Inflammatory macrophage treated with lipopolysaccharide for 1 hour (primary cell): ENCODE measurements at regions not wholly inside any gene's neighbourhood (a gene's known extent, or its start where the extent isn't known, plus 50 kb on each side); places are given as distances from the start of the nearest gene placed in this dataset.
"Not testable (repeated sequence)": the region's sequence is repeated elsewhere in the genome, so short reads cannot be mapped to it uniquely, and the experiment has no call there.

Source experiments
- DNase-seq, 2 donors: peaks; one replicate each; pipeline ENCODE4 v3.0.0-alpha.2; 2020 to 2022

- DNase-seq, result no peak
These were observed 409.4 kb upstream of the SASH1 start for GRCh38 chr6:147933224-147933623.

GRCh38 chr6:147935656-147936055 lies 407.0 kb upstream of the SASH1 start:
- no peak for DNase-seq

- no peak for DNase-seq
These were observed 405.8 kb upstream of the SASH1 start for GRCh38 chr6:147936703-147937470.

GRCh38 chr6:147941143-147941542 lies 401.5 kb upstream of the SASH1 start:
- no peak for DNase-seq

- DNase-seq, result no peak
These were observed 400.3 kb upstream of the SASH1 start for GRCh38 chr6:147942363-147942762.

- no peak for DNase-seq
These were observed 398.5 kb upstream of the SASH1 start for GRCh38 chr6:147944122-147944521.

GRCh38 chr6:147947521-147947920 lies 395.1 kb upstream of the SASH1 start:
- no peak for DNase-seq

- no peak for DNase-seq
These were observed 392.5 kb upstream of the SASH1 start for GRCh38 chr6:147949981-147950622.

- no peak for DNase-seq
These were observed 392.0 kb upstream of the SASH1 start for GRCh38 chr6:147950623-147950987.

GRCh38 chr6:147951726-147952125 lies 390.9 kb upstream of the SASH1 start:
- no peak for DNase-seq

GRCh38 chr6:147954938-147955337 lies 387.7 kb upstream of the SASH1 start:
- DNase-seq, result no peak

GRCh38 chr6:147958683-147959082 lies 384.0 kb upstream of the SASH1 start:
- DNase-seq, result no peak

GRCh38 chr6:147961481-147962141 lies 381.0 kb upstream of the SASH1 start:
- no peak for DNase-seq

- DNase-seq, result not testable (repeated sequence)
These were observed 377.2 kb upstream of the SASH1 start for GRCh38 chr6:147965448-147965847.

- no peak for DNase-seq
These were observed 371.7 kb upstream of the SASH1 start for GRCh38 chr6:147970970-147971369.

- no peak for DNase-seq
These were observed 370.2 kb upstream of the SASH1 start for GRCh38 chr6:147972448-147972847.

GRCh38 chr6:147973806-147974205 lies 368.8 kb upstream of the SASH1 start:
- DNase-seq, result no peak

GRCh38 chr6:147974376-147974775 lies 368.3 kb upstream of the SASH1 start:
- no peak for DNase-seq

- DNase-seq, result no peak
These were observed 364.7 kb upstream of the SASH1 start for GRCh38 chr6:147977851-147978465.

- no peak for DNase-seq
These were observed 362.7 kb upstream of the SASH1 start for GRCh38 chr6:147979966-147980365.

GRCh38 chr6:147983581-147984366 lies 358.9 kb upstream of the SASH1 start:
- DNase-seq, result no peak

GRCh38 chr6:147986846-147987245 lies 355.8 kb upstream of the SASH1 start:
- no peak for DNase-seq

GRCh38 chr6:147990159-147990558 lies 352.5 kb upstream of the SASH1 start:
- no peak for DNase-seq
